COR-L47 (cell line): ENCODE measurements at regions not wholly inside any gene's neighbourhood (a gene's known extent, or its start where the extent isn't known, plus 50 kb on each side); places are given as distances from the start of the nearest gene placed in this dataset.
"Not testable (repeated sequence)": the region's sequence is repeated elsewhere in the genome, so short reads cannot be mapped to it uniquely, and the experiment has no call there.

Source experiments
- DNase-seq: peaks from one replicate; lab custom pipeline; 2025; lab: John Stamatoyannopoulos, UW

GRCh38 chr1:157460381-157460780, 91.9 kb downstream of the FCRL5 start:
- DNase-seq = no peak

GRCh38 chr1:157457279-157457678, 95.0 kb downstream of the FCRL5 start:
- no peak for DNase-seq

GRCh38 chr1:157455318-157455717, 97.0 kb downstream of the FCRL5 start:
- no peak for DNase-seq

GRCh38 chr1:157450106-157450505, 102.2 kb downstream of the FCRL5 start:
- DNase-seq = no peak

- no peak for DNase-seq
Observed at GRCh38 chr1:157448636-157449035, 103.7 kb downstream of the FCRL5 start.

- DNase-seq = not testable (repeated sequence)
Observed at GRCh38 chr1:157446356-157446755, 106.0 kb downstream of the FCRL5 start.

GRCh38 chr1:157445616-157446140, 106.6 kb downstream of the FCRL5 start:
- not testable (repeated sequence) for DNase-seq

GRCh38 chr1:157442065-157442464, 110.2 kb downstream of the FCRL5 start:
- no peak for DNase-seq

GRCh38 chr1:157439302-157439954, 112.9 kb downstream of the FCRL5 start:
- no peak for DNase-seq

- no peak for DNase-seq
Observed at GRCh38 chr1:157438613-157439012, 113.7 kb downstream of the FCRL5 start.

GRCh38 chr1:157438146-157438545, 114.2 kb downstream of the FCRL5 start:
- no peak for DNase-seq

- no peak for DNase-seq
Observed at GRCh38 chr1:157437296-157437695, 115.0 kb downstream of the FCRL5 start.

- DNase-seq = no peak
Observed at GRCh38 chr1:157431751-157432150, 120.6 kb downstream of the FCRL5 start.

GRCh38 chr1:157429601-157430240, 122.6 kb downstream of the FCRL5 start:
- DNase-seq = no peak

- not testable (repeated sequence) for DNase-seq
Observed at GRCh38 chr1:157423764-157424163, 128.6 kb downstream of the FCRL5 start.

GRCh38 chr1:157419845-157420542, 132.3 kb downstream of the FCRL5 start:
- no peak for DNase-seq

- DNase-seq = no peak
Observed at GRCh38 chr1:157418659-157419058, 133.7 kb downstream of the FCRL5 start.

- no peak for DNase-seq
Observed at GRCh38 chr1:157418231-157418630, 134.1 kb downstream of the FCRL5 start.

- no peak for DNase-seq
Observed at GRCh38 chr1:157415661-157416060, 136.7 kb downstream of the FCRL5 start.

GRCh38 chr1:157412308-157412707, 140.0 kb downstream of the FCRL5 start:
- DNase-seq = no peak

GRCh38 chr1:157411769-157412168, 140.5 kb downstream of the FCRL5 start:
- DNase-seq = no peak

- no peak for DNase-seq
Observed at GRCh38 chr1:157411064-157411463, 141.3 kb downstream of the FCRL5 start.

GRCh38 chr1:157410457-157410856, 141.9 kb downstream of the FCRL5 start:
- DNase-seq = no peak
